GOT3 (cell line): ENCODE measurements at regions not wholly inside any gene's neighbourhood (a gene's known extent, or its start where the extent isn't known, plus 50 kb on each side); places are given as distances from the start of the nearest gene placed in this dataset.
"Not testable (repeated sequence)": the region's sequence is repeated elsewhere in the genome, so short reads cannot be mapped to it uniquely, and the experiment has no call there.

Source experiments
- DNase-seq: peaks from one replicate; lab custom pipeline; 2025; ENCODE audit warnings: mixed read lengths; lab: John Stamatoyannopoulos, UW

- DNase-seq = no peak
Observed at GRCh38 chr12:56872366-56872765, 61.8 kb downstream of the SDR9C7 start.

GRCh38 chr12:56867216-56867615 lies 67.0 kb downstream of the SDR9C7 start:
- no peak for DNase-seq

GRCh38 chr12:56866493-56866892 lies 67.7 kb downstream of the SDR9C7 start:
- DNase-seq = no peak

GRCh38 chr12:56864318-56864717 lies 69.9 kb downstream of the SDR9C7 start:
- DNase-seq = no peak

GRCh38 chr12:56863789-56864188 lies 70.4 kb downstream of the SDR9C7 start:
- DNase-seq = no peak

- no peak for DNase-seq
Observed at GRCh38 chr12:56862264-56862663, 71.9 kb downstream of the SDR9C7 start.

- not testable (repeated sequence) for DNase-seq
Observed at GRCh38 chr12:56853392-56853978, 80.7 kb downstream of the SDR9C7 start.

- DNase-seq = no peak
Observed at GRCh38 chr12:56851462-56851861, 82.7 kb downstream of the SDR9C7 start.

GRCh38 chr12:56840922-56841321 lies 77.8 kb downstream of the HSD17B6 start:
- DNase-seq = no peak

- DNase-seq = peak; percentile 3
Observed at GRCh38 chr12:56839915-56840325, 76.8 kb downstream of the HSD17B6 start.

GRCh38 chr12:56839489-56839848 lies 76.3 kb downstream of the HSD17B6 start:
- no peak for DNase-seq

- no peak for DNase-seq
Observed at GRCh38 chr12:56838621-56839488, 75.7 kb downstream of the HSD17B6 start.
